Upper lobe of left lung (tissue), 6 donors: ENCODE measurements at regions not wholly inside any gene's neighbourhood (a gene's known extent, or its start where the extent isn't known, plus 50 kb on each side); places are given as distances from the start of the nearest gene placed in this dataset.

Source experiments
- ATAC-seq, 2 donors: fragments of 200-7000 bp; cut with Tn5 transposase; one replicate each; pipeline ENCODE4 v1.9.1; 2022; ENCODE audit warnings: mild to moderate bottlenecking in 2 of 2, moderate library complexity in 2 of 2; ENCODE audit not compliant: low FRiP score in 2 of 2
- DNase-seq, 2 donors: peaks; one replicate each; pipeline ENCODE4 v3.0.0-alpha.2; 2019 to 2020
- H3K27ac ChIP-seq, 4 donors: fragments of 200-600 bp; sonication (generic); one replicate each; pipeline ENCODE4 v1.5.1; 2016 to 2019
- H3K27me3 ChIP-seq, 4 donors: fragments of 200-600 bp; sonication (generic); one replicate each; pipeline ENCODE4 v1.5.1; 2017 to 2019
- H3K36me3 ChIP-seq, 4 donors: fragments of 200-600 bp; sonication (generic); one replicate each; pipeline ENCODE4 v1.5.1; 2016 to 2019
- H3K4me1 ChIP-seq, 4 donors: fragments of 200-600 bp; sonication (generic); one replicate each; pipeline ENCODE4 v1.5.1; 2018 to 2019
- H3K4me3 ChIP-seq, 4 donors: fragments of 200-600 bp; sonication (generic); one replicate each; pipeline ENCODE4 v1.5.1; 2017 to 2019; ENCODE audit warnings: mild to moderate bottlenecking in 2 of 4, moderate library complexity in 1 of 4
- H3K9me3 ChIP-seq, 4 donors: fragments of 200-600 bp; sonication (generic); one replicate each; pipeline ENCODE4 v1.5.1; 2018 to 2019
- CTCF ChIP-seq, 6 experiments: fragments of 450-650 bp in 4 of 6; fragments of 200-600 bp in 2 of 6; sonication (generic) in 2 of 6; IDR thresholded peaks; one replicate each; pipeline ENCODE4 v1.5.1; 2016 to 2019; ENCODE audit warnings: antibody characterized with exemption in 6 of 6
- EP300 ChIP-seq, 4 donors: sonication (generic); formaldehyde crosslinking; IDR thresholded peaks; one replicate each; pipeline ENCODE4 v1.5.1; 2017; ENCODE audit warnings: antibody characterized with exemption in 4 of 4, control low read depth in 2 of 4
- POLR2A ChIP-seq, 4 donors: fragments of 450-650 bp; IDR thresholded peaks; one replicate each; pipeline ENCODE4 v1.5.1; 2016 to 2017; ENCODE audit warnings: antibody characterized with exemption in 4 of 4, mild to moderate bottlenecking in 2 of 4
- POLR2AphosphoS5 ChIP-seq, 2 donors: sonication (generic); formaldehyde crosslinking; IDR thresholded peaks; one replicate each; pipeline ENCODE4 v1.5.1; 2017; ENCODE audit warnings: antibody characterized with exemption in 2 of 2
- WGBS, 2 donors: methylation state at CpG; one replicate each; pipeline ENCODE4 v1.1.5; 2017 to 2018; 5-methylcytosine and 5-hydroxymethylcytosine counted together
- donor health status: DM: no; HTN: no; CAD: no; lungs with moderate emphysema.
- donor health status: DM: no; HTN: yes; CAD: no; lungs with severe emphysema.

- Histone ChIP-seq H3K4me3 (no peak overlapping the region), H3K36me3 (no peaks in the 10 kb centered on the region), H3K9me3 (no peaks in the 10 kb centered on the region), H3K4me1 (peaks cover 0 to 7% (median 0%) of the 10 kb centered on the region in 4 donors), H3K27ac (no peak overlapping the region), H3K27me3 (no peaks in the 10 kb centered on the region)
- TF ChIP-seq EP300 (IDR thresholded peaks at IDR 0.05) = no peak
- WGBS, 2 donors = 46 to 94% methylated on average over 2 of the region's 2 CpGs
- ATAC-seq = no peak
- DNase-seq = no peak
Observed at GRCh38 chr3:115503394-115503793, 119.9 kb upstream of the GAP43 start.

GRCh38 chr3:115508562-115508961, 114.7 kb upstream of the GAP43 start:
- Histone ChIP-seq H3K4me1 (peaks cover 5 to 17% (median 9%) of the 10 kb centered on the region in 4 donors), H3K27me3 (no peaks in the 10 kb centered on the region), H3K4me3 (no peak overlapping the region), H3K36me3 (no peaks in the 10 kb centered on the region), H3K27ac (no peak overlapping the region), H3K9me3 (no peaks in the 10 kb centered on the region)
- 79 to 82% methylated on average over 2 of the region's 2 CpGs for WGBS, 2 donors
- TF ChIP-seq CTCF (IDR thresholded peaks at IDR 0.05) = no peak
- TF ChIP-seq POLR2A (IDR thresholded peaks at IDR 0.05) = no peak
- TF ChIP-seq EP300 (IDR thresholded peaks at IDR 0.05) = no peak
- TF ChIP-seq POLR2AphosphoS5 (IDR thresholded peaks at IDR 0.05) = no peak
- no peak for DNase-seq
- no peak for ATAC-seq

- no peak for TF ChIP-seq EP300 (IDR thresholded peaks at IDR 0.05)
- no peak for TF ChIP-seq CTCF (IDR thresholded peaks at IDR 0.05)
- TF ChIP-seq POLR2AphosphoS5 (IDR thresholded peaks at IDR 0.05) = no peak
- no peak for TF ChIP-seq POLR2A (IDR thresholded peaks at IDR 0.05)
- Histone ChIP-seq H3K27ac (peak overlapping the region in 2 of 4 donors; percentile 37 to 50), H3K4me3 (peak overlapping the region in 3 of 4 donors; percentile 37 to 50 (median 48)), H3K9me3 (no peaks in the 10 kb centered on the region), H3K27me3 (no peaks in the 10 kb centered on the region), H3K36me3 (no peaks in the 10 kb centered on the region), H3K4me1 (peaks cover 5 to 18% (median 9%) of the 10 kb centered on the region in 4 donors)
- ATAC-seq = peak; percentile 52 to 68
- DNase-seq = peak; percentile 29 to 43
- 2% methylated on average over 25 to 26 of the region's 26 CpGs for WGBS, 2 donors
Observed at GRCh38 chr3:115512565-115513415, 110.5 kb upstream of the GAP43 start.

GRCh38 chr3:115513416-115513800, 109.9 kb upstream of the GAP43 start:
- H3K36me3 ChIP-seq = no peaks in the 10 kb centered on the region
- DNase-seq (no peak), ATAC-seq (no peak)
- TF ChIP-seq POLR2A (IDR thresholded peaks at IDR 0.05) (no peak), CTCF (IDR thresholded peaks at IDR 0.05) (no peak), EP300 (IDR thresholded peaks at IDR 0.05) (no peak), POLR2AphosphoS5 (IDR thresholded peaks at IDR 0.05) (no peak)
- peak overlapping the region in 1 of 4 donors; percentile 50 for H3K27ac ChIP-seq
- H3K4me1 ChIP-seq = peaks cover 5 to 18% (median 9%) of the 10 kb centered on the region in 4 donors
- WGBS, 2 donors = 22 to 24% methylated on average over 5 of the region's 5 CpGs
- H3K9me3 ChIP-seq = no peaks in the 10 kb centered on the region
- no peaks in the 10 kb centered on the region for H3K27me3 ChIP-seq
- peak overlapping the region in 3 of 4 donors; percentile 37 to 50 (median 48) for H3K4me3 ChIP-seq

GRCh38 chr3:115517457-115518050, 105.8 kb upstream of the GAP43 start:
- Histone ChIP-seq H3K36me3 (no peaks in the 10 kb centered on the region), H3K27ac (no peak overlapping the region), H3K4me3 (no peak overlapping the region), H3K27me3 (no peaks in the 10 kb centered on the region), H3K9me3 (no peaks in the 10 kb centered on the region), H3K4me1 (peaks cover 4 to 12% (median 5%) of the 10 kb centered on the region in 4 donors)
- no peak for ATAC-seq
- 66 to 92% methylated on average over 2 to 3 of the region's 3 CpGs for WGBS, 2 donors
- DNase-seq = no peak
- no peak for TF ChIP-seq POLR2AphosphoS5 (IDR thresholded peaks at IDR 0.05)
- TF ChIP-seq EP300 (IDR thresholded peaks at IDR 0.05) = no peak
- TF ChIP-seq POLR2A (IDR thresholded peaks at IDR 0.05) = no peak
- no peak for TF ChIP-seq CTCF (IDR thresholded peaks at IDR 0.05)
